HepG2 (cell line): ENCODE measurements at regions not wholly inside any gene's neighbourhood (a gene's known extent, or its start where the extent isn't known, plus 50 kb on each side); places are given as distances from the start of the nearest gene placed in this dataset.

Source experiments
- ATAC-seq: fragments of 200-7000 bp; cut with Tn5 transposase; 3 replicates; pipeline ENCODE4 v1.9.1; 2020; ENCODE audit warnings: mild to moderate bottlenecking, moderate library complexity
- BruUV-seq: library from RNA; stranded (reverse); fragments of 400-500 nt; replicated peaks from 2 replicates; lab custom pipeline; 2021; lab: Mats Ljungman, UMichigan
- CTCF ChIA-PET: fragments of 300-600 bp; formaldehyde crosslinking; extraction: SDS; loops from one replicate; lab custom pipeline; 2021; ENCODE audit warnings: low total read pairs, inconsistent platforms, low intra/inter-chr PET ratio; lab: Yijun Ruan, JAX
- POLR2A ChIA-PET: fragments of 350-600 bp; sonication (Branson Sonifier 250); formaldehyde crosslinking; loops from one replicate; lab custom pipeline; 2020; ENCODE audit warnings: antibody characterized with exemption, inconsistent platforms; lab: Yijun Ruan, JAX
- DNase-seq: peaks from one replicate; pipeline ENCODE4 v3.0.0-alpha.2; 2015; ENCODE audit warnings: low spot score
- FAIRE-seq: peaks from 3 replicates; lab custom pipeline; 2011; peaks lifted over from hg19 to GRCh38; lab: Jason Lieb, UNC
- H2AFZ ChIP-seq: one replicate; pipeline ENCODE4 v1.6.1; 2011; ENCODE audit warnings: low read length, inconsistent platforms
- H3K27ac ChIP-seq: fragments of 300-600 bp; 3 replicates; pipeline ENCODE4 v1.8.0; 2011; ENCODE audit warnings: mixed run types, mild to moderate bottlenecking, mixed read lengths, low read length, inconsistent platforms; ENCODE audit not compliant: insufficient read depth; ENCODE audit errors: extremely low read length
- H3K27me3 ChIP-seq, 2 experiments: fragments of 200-600 bp in 1 of 2; 2 replicates in 1 of 2; 3 replicates in 1 of 2; pipeline versions ENCODE4 v1.6.0 to v1.8.0; 2011; ENCODE audit warnings: low read length in 2 of 2, mild to moderate bottlenecking in 2 of 2, moderate library complexity in 2 of 2, inconsistent platforms in 1 of 2; ENCODE audit not compliant: insufficient read depth in 2 of 2, control insufficient read depth in 1 of 2
- H3K36me3 ChIP-seq, 2 experiments: fragments of 200-600 bp in 1 of 2; replicated peaks in 1 of 2; 2 replicates in 1 of 2; 3 replicates in 1 of 2; pipeline versions ENCODE4 v1.5.1 to v1.8.0; 2011; ENCODE audit warnings: low read length in 2 of 2, inconsistent platforms in 1 of 2; ENCODE audit not compliant: insufficient read depth in 2 of 2, control insufficient read depth in 1 of 2
- H3K4me1 ChIP-seq: 2 replicates; pipeline ENCODE4 v1.5.1; 2012; ENCODE audit warnings: low read length, inconsistent platforms; ENCODE audit not compliant: insufficient read depth
- H3K4me2 ChIP-seq: 2 replicates; pipeline ENCODE4 v1.6.0; 2011; ENCODE audit warnings: low read depth, low read length, inconsistent platforms
- H3K4me3 ChIP-seq, 3 experiments: fragments of 200-600 bp in 1 of 3; sonication (generic), shearing (Covaris generic) in 1 of 3; replicated peaks in 1 of 3; 2 replicates each; pipeline ENCODE4 v1.5.1; 2011 to 2016; ENCODE audit warnings: low read length in 3 of 3, inconsistent platforms in 2 of 3, low read depth in 2 of 3, mild to moderate bottlenecking in 2 of 3, control low read depth in 1 of 3, mixed read lengths in 1 of 3; ENCODE audit not compliant: insufficient read depth in 1 of 3
- H3K79me2 ChIP-seq: one replicate; pipeline ENCODE4 v1.6.1; 2011; ENCODE audit warnings: low read length, inconsistent platforms; ENCODE audit not compliant: insufficient read depth
- H3K9ac ChIP-seq: 2 replicates; pipeline ENCODE4 v1.6.0; 2011; ENCODE audit warnings: mild to moderate bottlenecking, low read depth, low read length, inconsistent platforms; ENCODE audit not compliant: insufficient read depth
- H3K9me3 ChIP-seq: 2 replicates; pipeline ENCODE4 v1.5.1; 2012; ENCODE audit warnings: mild to moderate bottlenecking, low read length
- H4K20me1 ChIP-seq: 2 replicates; pipeline ENCODE4 v1.6.0; 2011; ENCODE audit warnings: inconsistent platforms, mild to moderate bottlenecking, low read length, moderate library complexity; ENCODE audit not compliant: insufficient read depth
- AKAP8 ChIP-seq: sonication (generic); formaldehyde crosslinking; IDR thresholded peaks from 2 replicates; pipeline ENCODE4 v1.5.1; 2020; ENCODE audit warnings: mild to moderate bottlenecking, missing genetic modification reagents
- BRCA1 ChIP-seq: sonication (generic); formaldehyde crosslinking; IDR thresholded peaks from 2 replicates; pipeline ENCODE4 v1.4.0; 2020; ENCODE audit warnings: missing genetic modification reagents
- ESRRA ChIP-seq: sonication (generic); formaldehyde crosslinking; IDR thresholded peaks from 2 replicates; pipeline ENCODE4 v1.5.1; 2020; ENCODE audit warnings: mild to moderate bottlenecking, low read depth, missing genetic modification reagents
- KLF16 ChIP-seq, 2 experiments: sonication (generic) in 1 of 2; formaldehyde crosslinking in 1 of 2; IDR thresholded peaks; 2 replicates each; pipeline versions ENCODE4 v1.6.1 to v1.8.0; 2016 to 2023; ENCODE audit warnings: missing genetic modification reagents in 2 of 2, missing compliant biosample characterization in 1 of 2
- LBX2 ChIP-seq: sonication (generic); formaldehyde crosslinking; IDR thresholded peaks from 2 replicates; pipeline ENCODE4 v1.5.0; 2020; ENCODE audit warnings: missing genetic modification reagents, mild to moderate bottlenecking, borderline replicate concordance
- NR2F6 ChIP-seq, 2 experiments: IDR thresholded peaks; 2 replicates each; pipeline ENCODE4 v1.6.1; 2016; ENCODE audit warnings: antibody characterized with exemption in 1 of 2, mild to moderate bottlenecking in 1 of 2
- ONECUT2 ChIP-seq: sonication (generic); formaldehyde crosslinking; IDR thresholded peaks from 2 replicates; pipeline ENCODE4 v1.4.0; 2020; ENCODE audit warnings: missing genetic modification reagents
- RBM39 ChIP-seq: fragments of 200-400 bp; formaldehyde crosslinking; IDR thresholded peaks from one replicate; pipeline ENCODE4 v1.6.1; 2018; ENCODE audit warnings: antibody characterized with exemption, mild to moderate bottlenecking, low read depth, low read length; ENCODE audit not compliant: poor library complexity, severe bottlenecking
- SMARCC2 ChIP-seq: fragments of 450-650 bp; IDR thresholded peaks from 2 replicates; pipeline ENCODE4 v1.6.1; 2017; ENCODE audit warnings: antibody characterized with exemption, mild to moderate bottlenecking
- ZFP62 ChIP-seq: sonication (generic); formaldehyde crosslinking; IDR thresholded peaks from 2 replicates; pipeline ENCODE4 v1.4.0; 2020; ENCODE audit warnings: missing genetic modification reagents
- ZNF256 ChIP-seq: sonication (generic); formaldehyde crosslinking; conservative IDR thresholded peaks from 2 replicates; pipeline ENCODE4 v1.4.0; 2020; ENCODE audit warnings: missing genetic modification reagents
- ZNF557 ChIP-seq: sonication (generic); formaldehyde crosslinking; IDR thresholded peaks from 2 replicates; pipeline ENCODE4 v1.4.0; 2020; ENCODE audit warnings: missing genetic modification reagents
- ZNF724P ChIP-seq: sonication (generic); formaldehyde crosslinking; IDR thresholded peaks from 2 replicates; pipeline ENCODE4 v1.8.0; 2022; ENCODE audit warnings: missing genetic modification reagents, borderline replicate concordance
- ZSCAN31 ChIP-seq: sonication (generic); formaldehyde crosslinking; IDR thresholded peaks from 2 replicates; pipeline ENCODE4 v1.5.0; 2020; ENCODE audit warnings: low read depth, mild to moderate bottlenecking, missing genetic modification reagents
- WGBS: methylation state at CpG from one replicate; pipeline ENCODE4 v1.1.6; 2017; ENCODE audit warnings: low lambda C conversion rate; 5-methylcytosine and 5-hydroxymethylcytosine counted together
- in situ Hi-C: cut with HindIII; loops from 2 replicates; pipeline ENCODE4 v1.10.0; 2017; ENCODE audit warnings: low pct_unique_long_range_greater_than_20kb; ENCODE audit not compliant: extremely low pct_ligation_motif_present
- intact Hi-C: fragments of 100-400 bp; cut with micrococcal nuclease; formaldehyde crosslinking; loops from one replicate; pipeline ENCODE4 v1.10.0; 2022; ENCODE audit not compliant: unreplicated experiment
- TF ChIP-seq, protein P1 (sequence below): sonication (generic); formaldehyde crosslinking; IDR thresholded peaks from 2 replicates; pipeline ENCODE4 v1.5.0; 2020; ENCODE audit warnings: mild to moderate bottlenecking, missing genetic modification reagents
- TF ChIP-seq, protein P2 (sequence below): fragments of 450-650 bp; IDR thresholded peaks from 2 replicates; pipeline ENCODE4 v1.6.1; 2016
- TF ChIP-seq, protein P3 (sequence below): sonication (generic); IDR thresholded peaks from 2 replicates; pipeline ENCODE4 v1.6.1; 2016; ENCODE audit warnings: low read depth, borderline replicate concordance

DNA sequence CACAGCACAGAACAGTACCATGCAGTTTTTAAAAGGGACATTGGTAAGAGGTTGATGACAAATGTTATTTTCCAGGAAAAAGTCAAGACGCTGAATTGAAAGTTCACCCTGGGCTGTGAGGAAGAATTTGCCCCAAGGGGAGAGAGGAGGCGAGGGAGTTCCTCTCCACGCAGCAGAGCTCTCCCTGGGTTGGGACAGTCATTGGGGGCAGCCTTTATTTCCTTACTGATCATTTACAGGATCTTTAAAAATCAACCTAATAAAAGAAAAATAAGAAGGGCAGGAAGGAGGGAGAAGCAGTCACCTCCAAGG, 49.9 kb upstream of the WNT7B start:
- ChIA-PET POLR2A (interaction anchor here (1.4 to 2.1 kb wide), 3 partner anchors 9 to 80 kb away, joined by 4 to 14 read pairs (median 13); no protein-coding TSS in a partner anchor), CTCF (no interaction called here)
- Histone ChIP-seq H3K27ac (no peak overlapping the region), H2AFZ (no peak overlapping the region), H3K27me3 (peaks cover 7 to 55% of the 10 kb centered on the region in 2 experiments), H4K20me1 (no peaks in the 10 kb centered on the region), H3K79me2 (no peaks in the 10 kb centered on the region), H3K36me3 (no peaks in the 10 kb centered on the region), H3K4me3 (peak overlapping the region; percentile 41 to 71 (median 43)), H3K9me3 (no peaks in the 10 kb centered on the region), H3K4me1 (peaks cover 46% of the 10 kb centered on the region), H3K4me2 (peak overlapping the region; percentile 78), H3K9ac (peak overlapping the region; percentile 23; the same call in 1 of the 2 replicates)
- no TSS peak for BruUV-seq
- ATAC-seq (no peak), DNase-seq (no peak), FAIRE-seq (no peak)
- intact Hi-C loops (no loop called here), in situ Hi-C loops (no loop called here)
- TF ChIP-seq ZNF557 (CRISPR knock-in tag) (no peak), SMARCC2 (no peak), ZFP62 (CRISPR knock-in tag) (no peak), ZSCAN31 (no peak), KLF16 (CRISPR knock-in tag; IDR thresholded peaks at IDR 0.05) (no peak), ZNF724P (CRISPR knock-in tag) (no peak), AKAP8 (no peak), ESRRA (no peak), ZNF256 (no peak), ONECUT2 (CRISPR knock-in tag) (no peak), RBM39 (no peak), NR2F6 (IDR thresholded peaks at IDR 0.05) (no peak), NR2F6 (CRISPR knock-in tag; IDR thresholded peaks at IDR 0.05) (no peak), BRCA1 (CRISPR knock-in tag) (no peak), LBX2 (no peak)
- TF ChIP-seq, protein P1, sequence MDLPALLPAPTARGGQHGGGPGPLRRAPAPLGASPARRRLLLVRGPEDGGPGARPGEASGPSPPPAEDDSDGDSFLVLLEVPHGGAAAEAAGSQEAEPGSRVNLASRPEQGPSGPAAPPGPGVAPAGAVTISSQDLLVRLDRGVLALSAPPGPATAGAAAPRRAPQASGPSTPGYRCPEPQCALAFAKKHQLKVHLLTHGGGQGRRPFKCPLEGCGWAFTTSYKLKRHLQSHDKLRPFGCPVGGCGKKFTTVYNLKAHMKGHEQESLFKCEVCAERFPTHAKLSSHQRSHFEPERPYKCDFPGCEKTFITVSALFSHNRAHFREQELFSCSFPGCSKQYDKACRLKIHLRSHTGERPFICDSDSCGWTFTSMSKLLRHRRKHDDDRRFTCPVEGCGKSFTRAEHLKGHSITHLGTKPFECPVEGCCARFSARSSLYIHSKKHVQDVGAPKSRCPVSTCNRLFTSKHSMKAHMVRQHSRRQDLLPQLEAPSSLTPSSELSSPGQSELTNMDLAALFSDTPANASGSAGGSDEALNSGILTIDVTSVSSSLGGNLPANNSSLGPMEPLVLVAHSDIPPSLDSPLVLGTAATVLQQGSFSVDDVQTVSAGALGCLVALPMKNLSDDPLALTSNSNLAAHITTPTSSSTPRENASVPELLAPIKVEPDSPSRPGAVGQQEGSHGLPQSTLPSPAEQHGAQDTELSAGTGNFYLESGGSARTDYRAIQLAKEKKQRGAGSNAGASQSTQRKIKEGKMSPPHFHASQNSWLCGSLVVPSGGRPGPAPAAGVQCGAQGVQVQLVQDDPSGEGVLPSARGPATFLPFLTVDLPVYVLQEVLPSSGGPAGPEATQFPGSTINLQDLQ (CRISPR knock-in tag): no peak
- TF ChIP-seq, protein P2, sequence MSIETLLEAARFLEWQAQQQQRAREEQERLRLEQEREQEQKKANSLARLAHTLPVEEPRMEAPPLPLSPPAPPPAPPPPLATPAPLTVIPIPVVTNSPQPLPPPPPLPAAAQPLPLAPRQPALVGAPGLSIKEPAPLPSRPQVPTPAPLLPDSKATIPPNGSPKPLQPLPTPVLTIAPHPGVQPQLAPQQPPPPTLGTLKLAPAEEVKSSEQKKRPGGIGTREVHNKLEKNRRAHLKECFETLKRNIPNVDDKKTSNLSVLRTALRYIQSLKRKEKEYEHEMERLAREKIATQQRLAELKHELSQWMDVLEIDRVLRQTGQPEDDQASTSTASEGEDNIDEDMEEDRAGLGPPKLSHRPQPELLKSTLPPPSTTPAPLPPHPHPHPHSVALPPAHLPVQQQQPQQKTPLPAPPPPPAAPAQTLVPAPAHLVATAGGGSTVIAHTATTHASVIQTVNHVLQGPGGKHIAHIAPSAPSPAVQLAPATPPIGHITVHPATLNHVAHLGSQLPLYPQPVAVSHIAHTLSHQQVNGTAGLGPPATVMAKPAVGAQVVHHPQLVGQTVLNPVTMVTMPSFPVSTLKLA: no peak
- TF ChIP-seq, protein P3, sequence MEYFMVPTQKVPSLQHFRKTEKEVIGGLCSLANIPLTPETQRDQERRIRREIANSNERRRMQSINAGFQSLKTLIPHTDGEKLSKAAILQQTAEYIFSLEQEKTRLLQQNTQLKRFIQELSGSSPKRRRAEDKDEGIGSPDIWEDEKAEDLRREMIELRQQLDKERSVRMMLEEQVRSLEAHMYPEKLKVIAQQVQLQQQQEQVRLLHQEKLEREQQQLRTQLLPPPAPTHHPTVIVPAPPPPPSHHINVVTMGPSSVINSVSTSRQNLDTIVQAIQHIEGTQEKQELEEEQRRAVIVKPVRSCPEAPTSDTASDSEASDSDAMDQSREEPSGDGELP: no peak
- 23% methylated on average over 3 of the region's 3 CpGs for WGBS
